BLaER1 (cell line): ENCODE measurements at regions not wholly inside any gene's neighbourhood (a gene's known extent, or its start where the extent isn't known, plus 50 kb on each side); places are given as distances from the start of the nearest gene placed in this dataset.
"Not testable (repeated sequence)": the region's sequence is repeated elsewhere in the genome, so short reads cannot be mapped to it uniquely, and the experiment has no call there.

ENCODE experiments used
- H3K27ac ChIP-seq: shearing (Covaris generic); formaldehyde crosslinking; 2 replicates; pipeline ENCODE4 v1.8.1; 2022
- H3K27me3 ChIP-seq: shearing (Covaris generic); formaldehyde crosslinking; 2 replicates; pipeline ENCODE4 v1.8.1; 2022
- H3K36me3 ChIP-seq: shearing (Covaris generic); formaldehyde crosslinking; 2 replicates; pipeline ENCODE4 v1.8.1; 2022
- H3K4me1 ChIP-seq: shearing (Covaris generic); formaldehyde crosslinking; 2 replicates; pipeline ENCODE4 v1.8.1; 2022
- H3K4me2 ChIP-seq: shearing (Covaris generic); formaldehyde crosslinking; 2 replicates; pipeline ENCODE4 v1.8.1; 2022
- H3K4me3 ChIP-seq: shearing (Covaris generic); formaldehyde crosslinking; 2 replicates; pipeline ENCODE4 v1.8.1; 2022
- H3K9ac ChIP-seq: shearing (Covaris generic); formaldehyde crosslinking; 2 replicates; pipeline ENCODE4 v1.8.1; 2022
- H3K9me3 ChIP-seq: shearing (Covaris generic); formaldehyde crosslinking; 2 replicates; pipeline ENCODE4 v1.8.1; 2022
- H4K20me1 ChIP-seq: shearing (Covaris generic); formaldehyde crosslinking; 2 replicates; pipeline ENCODE4 v1.8.1; 2022
- Cebpa-rat ChIP-seq: shearing (Covaris generic); IDR thresholded peaks from 2 replicates; pipeline ENCODE4 v1.8.1; 2022

GRCh38 chr12:40172879-40173278, 51.9 kb upstream of the LRRK2 start:
- no peak overlapping the region for H3K27ac ChIP-seq
- H3K27me3 ChIP-seq, result no peaks in the 10 kb centered on the region
- H3K4me1 ChIP-seq, result peaks cover 7% of the 10 kb centered on the region; the same call in 1 of the 2 replicates
- H3K9ac ChIP-seq, result no peak overlapping the region
- no peaks in the 10 kb centered on the region for H3K9me3 ChIP-seq
- no peak overlapping the region for H3K4me2 ChIP-seq
- H3K4me3 ChIP-seq, result no peak overlapping the region
- no peak for TF ChIP-seq Cebpa-rat
- no peaks in the 10 kb centered on the region for H4K20me1 ChIP-seq
- H3K36me3 ChIP-seq, result no peaks in the 10 kb centered on the region

- TF ChIP-seq Cebpa-rat, result no peak
- no peaks in the 10 kb centered on the region for H3K36me3 ChIP-seq
- H3K4me1 ChIP-seq, result peaks cover 7% of the 10 kb centered on the region; the same call in 1 of the 2 replicates
Observed at GRCh38 chr12:40171501-40171900, 53.3 kb upstream of the LRRK2 start.

GRCh38 chr12:40171066-40171465, 53.7 kb upstream of the LRRK2 start:
- Histone ChIP-seq H3K9ac (no peak overlapping the region), H3K9me3 (no peaks in the 10 kb centered on the region), H3K27ac (no peak overlapping the region), H3K4me2 (no peak overlapping the region), H3K4me3 (no peak overlapping the region), H3K4me1 (peaks cover 7% of the 10 kb centered on the region; the same call in 1 of the 2 replicates), H4K20me1 (no peaks in the 10 kb centered on the region), H3K36me3 (no peaks in the 10 kb centered on the region), H3K27me3 (no peaks in the 10 kb centered on the region)
- no peak for TF ChIP-seq Cebpa-rat

More at GRCh38 chr12:40171501-40171900, 53.3 kb upstream of the LRRK2 start:
- H3K27ac ChIP-seq, result no peak overlapping the region
- no peak overlapping the region for H3K4me2 ChIP-seq
- no peaks in the 10 kb centered on the region for H3K27me3 ChIP-seq
- no peak overlapping the region for H3K9ac ChIP-seq
- no peak overlapping the region for H3K4me3 ChIP-seq
- no peaks in the 10 kb centered on the region for H4K20me1 ChIP-seq
- H3K9me3 ChIP-seq, result no peaks in the 10 kb centered on the region

- H3K27ac ChIP-seq, result no peak overlapping the region
- TF ChIP-seq Cebpa-rat, result no peak
- no peaks in the 10 kb centered on the region for H3K9me3 ChIP-seq
- no peaks in the 10 kb centered on the region for H3K36me3 ChIP-seq
- H3K4me1 ChIP-seq, result peaks cover 7% of the 10 kb centered on the region; the same call in 1 of the 2 replicates
- no peaks in the 10 kb centered on the region for H3K27me3 ChIP-seq
- H3K9ac ChIP-seq, result no peak overlapping the region
- no peak overlapping the region for H3K4me3 ChIP-seq
- H3K4me2 ChIP-seq, result no peak overlapping the region
- H4K20me1 ChIP-seq, result no peaks in the 10 kb centered on the region
Observed at GRCh38 chr12:40170593-40170992, 54.2 kb upstream of the LRRK2 start.

GRCh38 chr12:40168868-40169267, 55.9 kb upstream of the LRRK2 start:
- no peak for TF ChIP-seq Cebpa-rat
- no peak overlapping the region for H3K4me2 ChIP-seq
- no peak overlapping the region for H3K27ac ChIP-seq
- H3K9ac ChIP-seq, result no peak overlapping the region
- no peak overlapping the region for H3K4me3 ChIP-seq
- H3K4me1 ChIP-seq, result peaks cover 7% of the 10 kb centered on the region; the same call in 1 of the 2 replicates
- no peaks in the 10 kb centered on the region for H3K27me3 ChIP-seq
- H3K9me3 ChIP-seq, result peaks cover 9% of the 10 kb centered on the region
- H4K20me1 ChIP-seq, result no peaks in the 10 kb centered on the region
- H3K36me3 ChIP-seq, result no peaks in the 10 kb centered on the region

GRCh38 chr12:40168419-40168818, 56.4 kb upstream of the LRRK2 start:
- H4K20me1 ChIP-seq, H3K36me3 ChIP-seq, H3K4me3 ChIP-seq, H3K27ac ChIP-seq, H3K27me3 ChIP-seq, H3K4me2 ChIP-seq, H3K9ac ChIP-seq, H3K4me1 ChIP-seq: not testable (repeated sequence)
- peaks cover 14% of the 10 kb centered on the region for H3K9me3 ChIP-seq

GRCh38 chr12:40168001-40168400, 56.8 kb upstream of the LRRK2 start:
- Histone ChIP-seq H3K27me3 (no peaks in the 10 kb centered on the region), H3K9ac (no peak overlapping the region), H3K4me2 (no peak overlapping the region), H3K27ac (no peak overlapping the region), H3K9me3 (peaks cover 17% of the 10 kb centered on the region), H3K4me3 (no peak overlapping the region), H4K20me1 (no peaks in the 10 kb centered on the region), H3K4me1 (peaks cover 7% of the 10 kb centered on the region; the same call in 1 of the 2 replicates), H3K36me3 (no peaks in the 10 kb centered on the region)
- no peak for TF ChIP-seq Cebpa-rat

GRCh38 chr12:40165179-40165578, 59.3 kb upstream of the SLC2A13 start:
- Histone ChIP-seq H3K4me1 (no peaks in the 10 kb centered on the region), H3K4me3 (no peak overlapping the region), H3K4me2 (no peak overlapping the region), H3K9ac (no peak overlapping the region), H3K27me3 (no peaks in the 10 kb centered on the region), H3K9me3 (peaks cover 36% of the 10 kb centered on the region), H4K20me1 (no peaks in the 10 kb centered on the region), H3K36me3 (no peaks in the 10 kb centered on the region), H3K27ac (no peak overlapping the region)
- no peak for TF ChIP-seq Cebpa-rat

- H3K9ac ChIP-seq, result no peak overlapping the region
- no peak for TF ChIP-seq Cebpa-rat
- no peak overlapping the region for H3K4me2 ChIP-seq
- H3K27ac ChIP-seq, result no peak overlapping the region
- peaks cover 36% of the 10 kb centered on the region for H3K9me3 ChIP-seq
- H3K36me3 ChIP-seq, result no peaks in the 10 kb centered on the region
- H4K20me1 ChIP-seq, result no peaks in the 10 kb centered on the region
- peaks cover 1% of the 10 kb centered on the region; the same call in 1 of the 2 replicates for H3K4me1 ChIP-seq
- H3K27me3 ChIP-seq, result no peaks in the 10 kb centered on the region
- no peak overlapping the region for H3K4me3 ChIP-seq
Observed at GRCh38 chr12:40164034-40164433, 58.2 kb upstream of the SLC2A13 start.

GRCh38 chr12:40162033-40162432, 56.2 kb upstream of the SLC2A13 start:
- H4K20me1 ChIP-seq, result no peaks in the 10 kb centered on the region
- H3K4me1 ChIP-seq, result peaks cover 9% of the 10 kb centered on the region; the same call in 1 of the 2 replicates

GRCh38 chr12:40158592-40159111, 52.8 kb upstream of the SLC2A13 start:
- TF ChIP-seq Cebpa-rat, result no peak
- Histone ChIP-seq H3K27me3 (no peaks in the 10 kb centered on the region), H3K4me3 (no peak overlapping the region), H3K27ac (peak overlapping the region; percentile 9; the same call in 1 of the 2 replicates), H4K20me1 (no peaks in the 10 kb centered on the region), H3K36me3 (no peaks in the 10 kb centered on the region), H3K9ac (no peak overlapping the region), H3K4me2 (peak overlapping the region; percentile 26; the same call in 1 of the 2 replicates), H3K4me1 (peaks cover 18% of the 10 kb centered on the region; the same call in 1 of the 2 replicates), H3K9me3 (peaks cover 25% of the 10 kb centered on the region)

More at GRCh38 chr12:40162033-40162432, 56.2 kb upstream of the SLC2A13 start:
- no peaks in the 10 kb centered on the region for H3K27me3 ChIP-seq
- no peak overlapping the region for H3K9ac ChIP-seq
- H3K4me3 ChIP-seq, result no peak overlapping the region
- TF ChIP-seq Cebpa-rat, result no peak
- no peaks in the 10 kb centered on the region for H3K36me3 ChIP-seq
- peaks cover 36% of the 10 kb centered on the region for H3K9me3 ChIP-seq
- H3K4me2 ChIP-seq, result no peak overlapping the region
- no peak overlapping the region for H3K27ac ChIP-seq
